Thoracic aorta (tissue), 2 donors: ENCODE measurements at regions not wholly inside any gene's neighbourhood (a gene's known extent, or its start where the extent isn't known, plus 50 kb on each side); places are given as distances from the start of the nearest gene placed in this dataset.

ENCODE experiments used
- ATAC-seq: fragments of 150-250 bp; one replicate; pipeline ENCODE4 v1.8.0; 2017; ENCODE audit warnings: low read depth; ENCODE audit not compliant: insufficient number of reproducible peaks, low FRiP score
- DNase-seq: peaks from one replicate; pipeline ENCODE4 v3.0.0-alpha.2; 2020; ENCODE audit warnings: low spot score
- H3K27ac ChIP-seq, 2 donors: fragments of 200-600 bp; sonication (generic); 1 replicate in 1 of 2; 2 replicates in 1 of 2; pipeline ENCODE4 v1.5.1; 2016; ENCODE audit warnings: mild to moderate bottlenecking in 2 of 2, moderate library complexity in 2 of 2
- H3K27me3 ChIP-seq: fragments of 200-600 bp; sonication (generic); replicated peaks from 2 replicates; pipeline ENCODE4 v1.6.0; 2016; ENCODE audit warnings: mild to moderate bottlenecking; ENCODE audit not compliant: insufficient read depth
- H3K36me3 ChIP-seq: fragments of 200-600 bp; sonication (generic); one replicate; pipeline ENCODE4 v1.5.1; 2016
- H3K4me1 ChIP-seq, 2 donors: fragments of 200-600 bp; sonication (generic); 1 replicate in 1 of 2; 2 replicates in 1 of 2; pipeline versions ENCODE4 v1.5.1 to v1.6.0; 2016; ENCODE audit warnings: low read depth in 2 of 2, mild to moderate bottlenecking in 1 of 2; ENCODE audit not compliant: control insufficient read depth in 1 of 2
- H3K4me3 ChIP-seq: fragments of 200-600 bp; sonication (generic); 2 replicates; pipeline ENCODE4 v1.5.1; 2016; ENCODE audit warnings: mild to moderate bottlenecking
- H3K9me3 ChIP-seq: fragments of 200-600 bp; sonication (generic); 2 replicates; pipeline ENCODE4 v1.5.1; 2016
- CTCF ChIP-seq: fragments of 200-600 bp; sonication (generic); IDR thresholded peaks from one replicate; pipeline ENCODE4 v1.5.1; 2019; ENCODE audit warnings: antibody characterized with exemption

GRCh38 chr17:77444628-77444983, 303.8 kb downstream of the SEC14L1 start:
- H3K4me1 ChIP-seq = peaks cover 24 to 44% of the 10 kb centered on the region in 2 donors
- TF ChIP-seq CTCF = no peak
- H3K27ac ChIP-seq = no peak overlapping the region
- DNase-seq (no peak), ATAC-seq (no peak)
- H3K36me3 ChIP-seq = peaks cover 2% of the 10 kb centered on the region
- H3K4me3 ChIP-seq = no peak overlapping the region
- H3K9me3 ChIP-seq = no peaks in the 10 kb centered on the region
- no peaks in the 10 kb centered on the region for H3K27me3 ChIP-seq

GRCh38 chr17:77444984-77445759, 304.4 kb downstream of the SEC14L1 start:
- ATAC-seq = no peak
- no peak for TF ChIP-seq CTCF
- no peaks in the 10 kb centered on the region for H3K27me3 ChIP-seq
- peaks cover 24 to 46% of the 10 kb centered on the region in 2 donors for H3K4me1 ChIP-seq
- H3K4me3 ChIP-seq = no peak overlapping the region
- H3K36me3 ChIP-seq = peaks cover 2% of the 10 kb centered on the region
- H3K27ac ChIP-seq = peak overlapping the region in 1 of 2 donors; percentile 28
- H3K9me3 ChIP-seq = no peaks in the 10 kb centered on the region
- no peak for DNase-seq

- no peaks in the 10 kb centered on the region for H3K9me3 ChIP-seq
- no peak for DNase-seq
- H3K27ac ChIP-seq = peak overlapping the region in 1 of 2 donors; percentile 28
- ATAC-seq = no peak
- H3K36me3 ChIP-seq = peaks cover 2% of the 10 kb centered on the region
- H3K27me3 ChIP-seq = no peaks in the 10 kb centered on the region
- peaks cover 28 to 54% of the 10 kb centered on the region in 2 donors for H3K4me1 ChIP-seq
- no peak for TF ChIP-seq CTCF
- H3K4me3 ChIP-seq = peak overlapping the region; percentile 20
Measured at GRCh38 chr17:77445760-77446532, 305.2 kb downstream of the SEC14L1 start.

- peaks cover 34 to 66% of the 10 kb centered on the region in 2 donors for H3K4me1 ChIP-seq
- no peak overlapping the region for H3K4me3 ChIP-seq
- H3K9me3 ChIP-seq = no peaks in the 10 kb centered on the region
- ATAC-seq (no peak), DNase-seq (no peak)
- no peak overlapping the region for H3K27ac ChIP-seq
- no peak for TF ChIP-seq CTCF
- H3K27me3 ChIP-seq = no peaks in the 10 kb centered on the region
- peaks cover 2% of the 10 kb centered on the region for H3K36me3 ChIP-seq
Measured at GRCh38 chr17:77446940-77447634, 306.3 kb downstream of the SEC14L1 start.

GRCh38 chr17:77449373-77449907, 308.7 kb downstream of the SEC14L1 start:
- Histone ChIP-seq H3K36me3 (peaks cover 2% of the 10 kb centered on the region), H3K27ac (no peak overlapping the region), H3K27me3 (no peaks in the 10 kb centered on the region), H3K9me3 (no peaks in the 10 kb centered on the region), H3K4me1 (peaks cover 30 to 72% of the 10 kb centered on the region in 2 donors), H3K4me3 (no peak overlapping the region)
- DNase-seq = no peak
- no peak for ATAC-seq
- TF ChIP-seq CTCF = no peak
